ENCODE measurements at regions not wholly inside any gene's neighbourhood (a gene's known extent, or its start where the extent isn't known, plus 50 kb on each side); places are given as distances from the start of the nearest gene placed in this dataset.

- DNase-seq (ENCODE audit: low read depth, low spot score), result no peak
- no peak overlapping the region for H3K4me3 ChIP-seq (ENCODE audit: low read length)
These were observed 202.3 kb downstream of the KIF21A start for GRCh38 chr12:39240587-39240986.

- DNase-seq (ENCODE audit: low read depth, low spot score), result no peak
- no peak overlapping the region for H3K4me3 ChIP-seq (ENCODE audit: low read length)
These were observed 203.1 kb downstream of the KIF21A start for GRCh38 chr12:39239490-39240486.

- H3K4me3 ChIP-seq (ENCODE audit: low read length), result no peak overlapping the region
- DNase-seq (ENCODE audit: low read depth, low spot score), result no peak
These were observed 205.9 kb downstream of the KIF21A start for GRCh38 chr12:39237004-39237403.

- no peak for DNase-seq (ENCODE audit: low read depth, low spot score)
- H3K4me3 ChIP-seq (ENCODE audit: low read length), result no peak overlapping the region
These were observed 206.7 kb downstream of the KIF21A start for GRCh38 chr12:39235990-39236767.

- DNase-seq (ENCODE audit: low read depth, low spot score), result no peak
- no peak overlapping the region for H3K4me3 ChIP-seq (ENCODE audit: low read length)
These were observed 212.8 kb downstream of the KIF21A start for GRCh38 chr12:39230086-39230485.

- H3K4me3 ChIP-seq (ENCODE audit: low read length), result no peak overlapping the region
- no peak for DNase-seq (ENCODE audit: low read depth, low spot score)
These were observed 215.7 kb downstream of the KIF21A start for GRCh38 chr12:39227218-39227617.

GRCh38 chr12:39224971-39225370 is 217.9 kb downstream of the KIF21A start:
- H3K4me3 ChIP-seq (ENCODE audit: low read length), result no peak overlapping the region
- DNase-seq (ENCODE audit: low read depth, low spot score), result no peak

- no peak for DNase-seq (ENCODE audit: low read depth, low spot score)
These were observed 237.0 kb downstream of the KIF21A start for GRCh38 chr12:39205969-39206368.

GRCh38 chr12:39199351-39199750 is 243.6 kb downstream of the KIF21A start:
- no peak overlapping the region for H3K4me3 ChIP-seq (ENCODE audit: low read length)
- no peak for DNase-seq (ENCODE audit: low read depth, low spot score)

More at GRCh38 chr12:39205969-39206368, 237.0 kb downstream of the KIF21A start:
- H3K4me3 ChIP-seq (ENCODE audit: low read length), result no peak overlapping the region

GRCh38 chr12:39188689-39189088 is 254.2 kb downstream of the KIF21A start:
- H3K4me3 ChIP-seq (ENCODE audit: low read length), result no peak overlapping the region
- DNase-seq (ENCODE audit: low read depth, low spot score), result no peak

- no peak for DNase-seq (ENCODE audit: low read depth, low spot score)
- no peak overlapping the region for H3K4me3 ChIP-seq (ENCODE audit: low read length)
These were observed 256.2 kb downstream of the KIF21A start for GRCh38 chr12:39186744-39187143.

GRCh38 chr12:39178837-39179236 is 264.1 kb downstream of the KIF21A start:
- no peak overlapping the region for H3K4me3 ChIP-seq (ENCODE audit: low read length)
- no peak for DNase-seq (ENCODE audit: low read depth, low spot score)

- no peak overlapping the region for H3K4me3 ChIP-seq (ENCODE audit: low read length)
- DNase-seq (ENCODE audit: low read depth, low spot score), result no peak
These were observed 266.6 kb downstream of the KIF21A start for GRCh38 chr12:39176356-39176755.

- H3K4me3 ChIP-seq (ENCODE audit: low read length), result no peak overlapping the region
- no peak for DNase-seq (ENCODE audit: low read depth, low spot score)
These were observed 268.3 kb upstream of the CPNE8 start for GRCh38 chr12:39173726-39174125.

GRCh38 chr12:39165338-39165737 is 259.9 kb upstream of the CPNE8 start:
- H3K4me3 ChIP-seq (ENCODE audit: low read length), result no peak overlapping the region
- no peak for DNase-seq (ENCODE audit: low read depth, low spot score)

GRCh38 chr12:39161465-39162085 is 256.2 kb upstream of the CPNE8 start:
- no peak overlapping the region for H3K4me3 ChIP-seq (ENCODE audit: low read length)
- DNase-seq (ENCODE audit: low read depth, low spot score), result no peak

GRCh38 chr12:39157696-39158342 is 252.4 kb upstream of the CPNE8 start:
- DNase-seq (ENCODE audit: low read depth, low spot score), result no peak
- no peak overlapping the region for H3K4me3 ChIP-seq (ENCODE audit: low read length)

- H3K4me3 ChIP-seq (ENCODE audit: low read length), result no peak overlapping the region
- no peak for DNase-seq (ENCODE audit: low read depth, low spot score)
These were observed 240.0 kb upstream of the CPNE8 start for GRCh38 chr12:39145175-39145999.
